ENCODE measurements at regions not wholly inside any gene's neighbourhood (a gene's known extent, or its start where the extent isn't known, plus 50 kb on each side); places are given as distances from the start of the nearest gene placed in this dataset.

GRCh38 chr5:160976181-160976580, 124.2 kb upstream of the ATP10B start:
- DNase-seq, result no peak
- Histone ChIP-seq H3K4me3 (ENCODE audit: insufficient read depth, low read depth, low read length) (no peak overlapping the region), H3K27me3 (ENCODE audit: control insufficient read depth, insufficient read depth, low read length) (no peaks in the 10 kb centered on the region), H3K36me3 (replicated peaks; ENCODE audit: control insufficient read depth, insufficient read depth, low read length) (no peaks in the 10 kb centered on the region)

DNA sequence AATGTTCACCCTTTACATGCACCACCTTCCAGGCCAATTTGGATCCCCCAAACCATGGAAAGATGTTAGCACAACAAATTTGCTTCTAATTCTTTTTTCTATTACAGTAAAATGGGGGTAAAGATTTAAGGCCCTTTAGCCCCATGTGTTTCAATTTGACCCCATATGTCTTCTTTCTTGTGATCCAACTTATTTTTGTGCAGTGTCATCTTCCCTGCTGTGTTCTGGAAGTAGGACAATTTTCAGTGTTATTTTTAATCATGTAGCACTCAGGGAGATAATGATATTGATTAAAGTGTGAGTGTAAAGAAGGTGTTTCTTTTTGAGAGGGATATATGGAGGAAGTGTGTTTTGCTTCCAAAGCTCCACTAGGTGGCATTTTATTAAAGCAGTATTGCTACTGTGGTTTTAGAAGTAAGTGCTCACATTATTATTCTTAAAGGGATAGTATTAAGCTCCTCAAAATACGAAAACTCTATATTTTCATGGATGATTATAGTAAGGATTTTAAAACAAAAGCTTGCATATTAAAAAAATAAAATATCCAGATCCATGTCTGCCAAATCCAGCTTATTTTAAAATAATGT, 118.7 kb upstream of the ATP10B start:
- peak; percentile 1 for DNase-seq
- H3K36me3 ChIP-seq (replicated peaks; ENCODE audit: control insufficient read depth, insufficient read depth, low read length), result no peaks in the 10 kb centered on the region
- no peaks in the 10 kb centered on the region for H3K27me3 ChIP-seq (ENCODE audit: control insufficient read depth, insufficient read depth, low read length)
- no peak overlapping the region for H3K4me3 ChIP-seq (ENCODE audit: insufficient read depth, low read depth, low read length)

DNA sequence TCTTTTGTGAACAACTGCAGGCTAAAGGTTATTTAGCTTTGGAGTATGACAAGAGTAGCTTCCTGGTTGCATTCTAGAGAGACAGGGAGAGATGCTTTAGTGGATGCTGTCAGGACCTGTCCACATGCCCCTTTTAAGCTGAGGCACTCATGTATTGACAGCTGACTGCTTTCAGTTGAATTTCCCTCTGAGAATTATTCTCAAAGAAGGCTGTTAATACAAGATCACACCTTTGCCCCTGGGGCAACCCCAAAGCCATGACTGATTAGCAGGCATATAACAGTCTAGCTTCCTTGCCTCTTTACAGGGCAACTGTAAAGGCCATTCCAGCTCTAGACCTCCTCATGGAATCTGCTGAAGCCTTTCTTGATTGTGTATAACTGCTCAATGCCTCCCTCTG, 117.6 kb upstream of the ATP10B start:
- Histone ChIP-seq H3K4me3 (ENCODE audit: insufficient read depth, low read depth, low read length) (no peak overlapping the region), H3K27me3 (ENCODE audit: control insufficient read depth, insufficient read depth, low read length) (no peaks in the 10 kb centered on the region), H3K36me3 (replicated peaks; ENCODE audit: control insufficient read depth, insufficient read depth, low read length) (no peaks in the 10 kb centered on the region)
- DNase-seq, result no peak

- Histone ChIP-seq H3K36me3 (replicated peaks; ENCODE audit: control insufficient read depth, insufficient read depth, low read length) (no peaks in the 10 kb centered on the region), H3K27me3 (ENCODE audit: control insufficient read depth, insufficient read depth, low read length) (no peaks in the 10 kb centered on the region), H3K4me3 (ENCODE audit: insufficient read depth, low read depth, low read length) (no peak overlapping the region)
- no peak for DNase-seq
Observed at GRCh38 chr5:160968480-160968879, 116.5 kb upstream of the ATP10B start.

DNA sequence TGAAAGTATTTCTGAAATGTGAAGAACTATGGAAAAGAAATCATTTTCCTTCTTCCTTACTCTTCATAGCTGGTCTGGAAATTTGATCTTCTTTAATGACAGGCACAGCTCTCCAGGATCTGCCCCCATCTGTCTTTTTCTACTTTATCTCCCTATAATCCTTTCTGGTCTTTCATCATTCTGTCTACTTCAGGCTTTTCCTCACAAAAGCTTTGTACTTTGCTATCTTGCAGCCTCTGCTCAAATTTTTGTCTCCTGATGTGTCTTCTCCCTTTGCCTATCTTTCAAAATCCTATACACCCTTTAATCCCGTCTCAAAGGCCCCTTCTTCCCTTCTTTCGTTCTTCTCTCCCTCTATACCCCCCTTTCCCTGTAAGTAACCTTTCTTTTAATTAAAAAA, 114.9 kb upstream of the ATP10B start:
- DNase-seq, result no peak
- Histone ChIP-seq H3K27me3 (ENCODE audit: control insufficient read depth, insufficient read depth, low read length) (no peaks in the 10 kb centered on the region), H3K4me3 (ENCODE audit: insufficient read depth, low read depth, low read length) (no peak overlapping the region), H3K36me3 (replicated peaks; ENCODE audit: control insufficient read depth, insufficient read depth, low read length) (no peaks in the 10 kb centered on the region)

DNA sequence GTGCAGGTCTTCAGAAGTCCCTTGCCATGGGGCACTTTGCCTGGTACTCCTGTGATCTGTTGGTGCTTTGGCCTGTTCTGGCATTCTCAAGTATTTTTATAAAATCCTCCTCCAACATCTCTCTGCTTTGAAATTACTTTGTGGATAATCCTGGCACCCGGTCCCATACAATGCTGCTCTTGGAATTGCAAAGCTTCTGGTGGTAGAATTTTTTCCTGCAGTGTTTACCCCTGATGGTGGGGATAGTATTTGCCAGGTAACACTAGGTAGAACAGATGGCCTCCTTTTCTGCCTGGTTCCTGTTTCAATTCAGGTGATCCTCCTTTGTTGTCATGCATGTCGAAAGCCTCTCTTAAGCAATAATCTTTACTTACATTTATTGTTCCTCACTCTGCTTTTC, 109.8 kb upstream of the ATP10B start:
- H3K36me3 ChIP-seq (replicated peaks; ENCODE audit: control insufficient read depth, insufficient read depth, low read length), result no peaks in the 10 kb centered on the region
- no peak overlapping the region for H3K4me3 ChIP-seq (ENCODE audit: insufficient read depth, low read depth, low read length)
- no peak for DNase-seq
- H3K27me3 ChIP-seq (ENCODE audit: control insufficient read depth, insufficient read depth, low read length), result no peaks in the 10 kb centered on the region

GRCh38 chr5:160961038-160961437, 109.0 kb upstream of the ATP10B start:
- Histone ChIP-seq H3K36me3 (replicated peaks; ENCODE audit: control insufficient read depth, insufficient read depth, low read length) (no peaks in the 10 kb centered on the region), H3K4me3 (ENCODE audit: insufficient read depth, low read depth, low read length) (no peak overlapping the region)
- DNase-seq, result no peak

DNA sequence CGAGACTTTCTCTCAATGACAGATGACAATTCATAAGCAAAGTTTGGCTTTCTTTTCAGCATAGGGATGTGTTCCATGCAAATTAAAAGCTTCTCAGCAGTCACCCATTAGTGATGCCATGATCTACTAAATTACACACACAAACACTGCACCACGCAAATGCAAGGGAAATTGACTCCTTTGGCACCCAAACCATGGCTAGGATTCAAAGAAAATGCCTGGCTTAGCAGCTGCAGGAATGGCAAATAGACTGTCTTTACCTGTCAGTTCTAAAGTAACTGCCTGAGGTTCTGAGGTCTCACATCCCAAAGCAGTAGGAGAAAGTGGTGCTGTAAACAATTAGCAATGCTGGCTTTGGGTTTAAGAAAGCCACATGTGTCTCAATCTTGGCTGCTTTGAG, 108.6 kb upstream of the ATP10B start:
- Histone ChIP-seq H3K4me3 (ENCODE audit: insufficient read depth, low read depth, low read length) (no peak overlapping the region), H3K36me3 (replicated peaks; ENCODE audit: control insufficient read depth, insufficient read depth, low read length) (no peaks in the 10 kb centered on the region)
- DNase-seq, result no peak

More at GRCh38 chr5:160961038-160961437, 109.0 kb upstream of the ATP10B start:
- no peaks in the 10 kb centered on the region for H3K27me3 ChIP-seq (ENCODE audit: control insufficient read depth, insufficient read depth, low read length)

DNA sequence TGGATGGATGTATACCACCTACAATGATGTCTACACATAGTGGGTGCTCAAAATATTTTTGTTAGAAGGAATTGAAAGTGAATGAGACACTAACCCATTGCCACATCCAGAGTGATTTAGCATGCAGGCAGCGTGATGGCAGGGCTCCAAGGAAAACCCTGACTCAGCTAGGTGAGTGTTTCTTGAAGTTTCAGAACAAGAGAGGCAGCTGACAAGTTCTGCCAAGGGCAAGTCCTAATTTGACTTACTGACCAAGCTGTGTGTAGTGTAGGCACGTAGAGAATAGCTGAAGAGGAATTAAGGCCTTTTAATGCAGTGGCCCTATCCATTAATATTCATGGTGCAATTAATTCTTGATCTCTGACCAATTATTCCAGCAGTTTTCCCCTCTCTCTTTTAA, 107.8 kb upstream of the ATP10B start:
- DNase-seq, result no peak

More for the DNA sequence above, 108.6 kb upstream of the ATP10B start:
- no peaks in the 10 kb centered on the region for H3K27me3 ChIP-seq (ENCODE audit: control insufficient read depth, insufficient read depth, low read length)

DNA sequence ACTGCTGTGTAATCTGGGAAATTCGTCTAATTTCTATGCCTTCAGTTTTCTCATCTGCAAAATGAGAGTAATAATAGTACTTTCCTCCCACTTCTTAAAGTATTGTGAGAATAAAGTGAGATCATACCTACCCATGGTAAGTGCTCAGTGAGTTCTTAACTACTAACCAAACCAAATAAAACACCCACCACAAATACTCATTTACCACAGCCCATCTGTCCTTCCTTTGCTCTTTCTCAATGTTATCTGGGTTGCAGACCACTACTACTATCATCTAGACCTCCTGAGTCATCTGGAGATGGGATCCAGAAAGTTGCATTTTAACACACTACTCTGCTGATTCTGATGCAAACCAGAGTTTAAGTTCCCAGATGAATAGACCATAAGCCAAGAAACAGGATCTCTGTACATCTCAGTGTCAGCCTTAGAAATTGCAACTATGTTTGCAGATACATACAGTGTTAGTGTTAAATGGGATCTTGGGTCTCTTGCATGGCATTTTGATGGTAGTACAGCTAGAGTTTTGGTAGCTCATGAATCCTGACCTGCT, 105.4 kb upstream of the ATP10B start:
- no peak overlapping the region for H3K4me3 ChIP-seq (ENCODE audit: insufficient read depth, low read depth, low read length)
- H3K36me3 ChIP-seq (replicated peaks; ENCODE audit: control insufficient read depth, insufficient read depth, low read length), result no peaks in the 10 kb centered on the region
- DNase-seq, result no peak
- H3K27me3 ChIP-seq (ENCODE audit: control insufficient read depth, insufficient read depth, low read length), result no peaks in the 10 kb centered on the region

More for the DNA sequence above, 107.8 kb upstream of the ATP10B start:
- H3K4me3 ChIP-seq (ENCODE audit: insufficient read depth, low read depth, low read length), result no peak overlapping the region
- no peaks in the 10 kb centered on the region for H3K27me3 ChIP-seq (ENCODE audit: control insufficient read depth, insufficient read depth, low read length)
- H3K36me3 ChIP-seq (replicated peaks; ENCODE audit: control insufficient read depth, insufficient read depth, low read length), result no peaks in the 10 kb centered on the region

DNA sequence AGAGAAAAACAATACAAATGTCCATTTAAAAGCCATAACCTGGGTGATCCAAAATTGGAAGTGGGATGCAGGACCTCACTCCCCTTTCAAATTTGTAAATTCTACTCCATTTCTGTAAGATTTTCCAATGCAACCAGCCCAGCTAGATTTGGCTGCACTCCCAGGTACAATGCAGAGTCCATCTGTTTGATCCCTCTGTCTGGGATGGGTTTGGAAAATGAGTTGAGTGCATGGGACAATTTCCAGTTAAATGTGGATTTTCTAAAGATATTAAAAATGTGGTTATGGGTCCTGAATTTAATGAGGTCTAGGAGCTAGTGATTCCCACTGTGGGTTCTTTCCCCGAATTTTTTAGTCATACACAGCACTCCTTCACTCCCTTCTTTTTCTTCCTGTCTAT, 104.0 kb upstream of the ATP10B start:
- H3K27me3 ChIP-seq (ENCODE audit: control insufficient read depth, insufficient read depth, low read length), result no peaks in the 10 kb centered on the region
- DNase-seq, result no peak
- no peaks in the 10 kb centered on the region for H3K36me3 ChIP-seq (replicated peaks; ENCODE audit: control insufficient read depth, insufficient read depth, low read length)
- no peak overlapping the region for H3K4me3 ChIP-seq (ENCODE audit: insufficient read depth, low read depth, low read length)

- H3K27me3 ChIP-seq (ENCODE audit: control insufficient read depth, insufficient read depth, low read length), result no peaks in the 10 kb centered on the region
- no peaks in the 10 kb centered on the region for H3K36me3 ChIP-seq (replicated peaks; ENCODE audit: control insufficient read depth, insufficient read depth, low read length)
- DNase-seq, result no peak
- H3K4me3 ChIP-seq (ENCODE audit: insufficient read depth, low read depth, low read length), result no peak overlapping the region
Observed at GRCh38 chr5:160950311-160950710, 98.3 kb upstream of the ATP10B start.

DNA sequence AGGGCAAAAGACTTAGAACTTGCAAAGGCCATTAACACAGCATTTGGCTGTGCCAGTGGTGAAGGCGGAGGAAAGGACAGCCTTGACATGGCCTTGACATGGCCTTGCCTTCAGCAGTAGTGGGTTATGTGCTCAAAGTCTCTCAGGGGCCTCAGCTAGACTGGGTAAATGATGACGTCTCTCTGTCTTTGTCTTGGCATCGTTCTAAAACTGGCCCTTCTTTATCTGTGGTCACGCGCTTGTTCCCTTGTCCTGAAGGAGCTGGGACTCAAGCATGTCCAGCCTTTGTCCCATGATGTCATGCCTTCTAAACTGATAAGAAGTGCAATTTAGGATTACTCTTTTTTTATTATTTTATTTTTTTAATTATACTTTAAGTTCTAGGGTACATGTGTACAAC, 88.7 kb upstream of the ATP10B start:
- Histone ChIP-seq H3K4me3 (ENCODE audit: insufficient read depth, low read depth, low read length) (no peak overlapping the region), H3K36me3 (replicated peaks; ENCODE audit: control insufficient read depth, insufficient read depth, low read length) (no peaks in the 10 kb centered on the region), H3K27me3 (ENCODE audit: control insufficient read depth, insufficient read depth, low read length) (no peaks in the 10 kb centered on the region)
- DNase-seq, result no peak

- no peak overlapping the region for H3K4me3 ChIP-seq (ENCODE audit: insufficient read depth, low read depth, low read length)
- no peaks in the 10 kb centered on the region for H3K27me3 ChIP-seq (ENCODE audit: control insufficient read depth, insufficient read depth, low read length)
- H3K36me3 ChIP-seq (replicated peaks; ENCODE audit: control insufficient read depth, insufficient read depth, low read length), result no peaks in the 10 kb centered on the region
- DNase-seq, result no peak
Observed at GRCh38 chr5:160938532-160938931, 86.5 kb upstream of the ATP10B start.

GRCh38 chr5:160937570-160937969, 85.6 kb upstream of the ATP10B start:
- no peak for DNase-seq
- Histone ChIP-seq H3K27me3 (ENCODE audit: control insufficient read depth, insufficient read depth, low read length) (no peaks in the 10 kb centered on the region), H3K36me3 (replicated peaks; ENCODE audit: control insufficient read depth, insufficient read depth, low read length) (no peaks in the 10 kb centered on the region), H3K4me3 (ENCODE audit: insufficient read depth, low read depth, low read length) (no peak overlapping the region)

- Histone ChIP-seq H3K4me3 (ENCODE audit: insufficient read depth, low read depth, low read length) (no peak overlapping the region), H3K27me3 (ENCODE audit: control insufficient read depth, insufficient read depth, low read length) (no peaks in the 10 kb centered on the region), H3K36me3 (replicated peaks; ENCODE audit: control insufficient read depth, insufficient read depth, low read length) (no peaks in the 10 kb centered on the region)
- DNase-seq, result no peak
Observed at GRCh38 chr5:160935776-160936175, 83.8 kb upstream of the ATP10B start.
